Ascending aorta (tissue), 2 donors: ENCODE measurements at regions not wholly inside any gene's neighbourhood (a gene's known extent, or its start where the extent isn't known, plus 50 kb on each side); places are given as distances from the start of the nearest gene placed in this dataset.

Source experiments
- DNase-seq, 2 donors: peaks; one replicate each; pipeline ENCODE4 v3.0.0-alpha.2; 2019; ENCODE audit warnings: low spot score in 2 of 2
- H3K27ac ChIP-seq, 2 donors: fragments of 200-600 bp; sonication (generic); one replicate each; pipeline ENCODE4 v1.5.1; 2016 to 2017; ENCODE audit warnings: mild to moderate bottlenecking in 1 of 2
- H3K27me3 ChIP-seq: fragments of 200-600 bp; sonication (generic); one replicate; pipeline ENCODE4 v1.5.1; 2017
- H3K36me3 ChIP-seq, 2 donors: fragments of 200-600 bp; sonication (generic); one replicate each; pipeline ENCODE4 v1.5.1; 2016
- H3K4me1 ChIP-seq, 2 donors: fragments of 200-600 bp; sonication (generic); one replicate each; pipeline ENCODE4 v1.5.1; 2016 to 2017; ENCODE audit warnings: mild to moderate bottlenecking in 1 of 2
- H3K4me3 ChIP-seq, 2 donors: fragments of 200-600 bp; sonication (generic); one replicate each; pipeline ENCODE4 v1.5.1; 2016 to 2017; ENCODE audit warnings: mild to moderate bottlenecking in 1 of 2
- H3K9me3 ChIP-seq, 2 donors: fragments of 200-600 bp; sonication (generic); one replicate each; pipeline ENCODE4 v1.5.1; 2016
- CTCF ChIP-seq, 3 experiments: fragments of 200-600 bp in 2 of 3; fragments of 450-650 bp in 1 of 3; sonication (generic) in 2 of 3; IDR thresholded peaks; one replicate each; pipeline ENCODE4 v1.5.1; 2016 to 2019; ENCODE audit warnings: antibody characterized with exemption in 3 of 3, mild to moderate bottlenecking in 1 of 3, moderate library complexity in 1 of 3
- intact Hi-C: fragments of 100-400 bp; cut with DNase I; formaldehyde crosslinking; loops from one replicate; pipeline ENCODE4 v1.15.1; 2023

- Histone ChIP-seq H3K27ac (no peak overlapping the region), H3K4me3 (no peak overlapping the region), H3K27me3 (no peaks in the 10 kb centered on the region), H3K4me1 (no peaks in the 10 kb centered on the region), H3K36me3 (no peaks in the 10 kb centered on the region), H3K9me3 (no peaks in the 10 kb centered on the region)
- DNase-seq = no peak
- intact Hi-C loops = no loop called here
- no peak for TF ChIP-seq CTCF (IDR thresholded peaks at IDR 0.05)
These were observed 105.2 kb upstream of the PRPS1L1 start for GRCh38 chr7:18132811-18133210.

- intact Hi-C loops = no loop called here
- TF ChIP-seq CTCF (IDR thresholded peaks at IDR 0.05) = no peak
These were observed 106.3 kb upstream of the PRPS1L1 start for GRCh38 chr7:18133921-18134320.

GRCh38 chr7:18140943-18141342 is 113.3 kb upstream of the PRPS1L1 start:
- Histone ChIP-seq H3K9me3 (no peaks in the 10 kb centered on the region), H3K27me3 (no peaks in the 10 kb centered on the region), H3K4me1 (no peaks in the 10 kb centered on the region), H3K36me3 (no peaks in the 10 kb centered on the region), H3K27ac (no peak overlapping the region), H3K4me3 (no peak overlapping the region)
- no peak for DNase-seq
- intact Hi-C loops = no loop called here
- TF ChIP-seq CTCF (IDR thresholded peaks at IDR 0.05) = no peak

More at GRCh38 chr7:18133921-18134320, 106.3 kb upstream of the PRPS1L1 start:
- no peaks in the 10 kb centered on the region for H3K9me3 ChIP-seq
- no peaks in the 10 kb centered on the region for H3K4me1 ChIP-seq
- H3K27ac ChIP-seq = no peak overlapping the region
- no peaks in the 10 kb centered on the region for H3K27me3 ChIP-seq
- no peak overlapping the region for H3K4me3 ChIP-seq
- no peaks in the 10 kb centered on the region for H3K36me3 ChIP-seq
- DNase-seq = no peak

- no peak overlapping the region for H3K27ac ChIP-seq
- intact Hi-C loops = no loop called here
- no peak overlapping the region for H3K4me3 ChIP-seq
- no peak for TF ChIP-seq CTCF (IDR thresholded peaks at IDR 0.05)
- DNase-seq = no peak
- no peaks in the 10 kb centered on the region for H3K9me3 ChIP-seq
- no peaks in the 10 kb centered on the region for H3K4me1 ChIP-seq
- H3K36me3 ChIP-seq = no peaks in the 10 kb centered on the region
- no peaks in the 10 kb centered on the region for H3K27me3 ChIP-seq
These were observed 116.5 kb upstream of the PRPS1L1 start for GRCh38 chr7:18144166-18144565.

- no peak for TF ChIP-seq CTCF (IDR thresholded peaks at IDR 0.05)
- Histone ChIP-seq H3K27ac (no peak overlapping the region), H3K4me3 (no peak overlapping the region), H3K27me3 (no peaks in the 10 kb centered on the region), H3K9me3 (no peaks in the 10 kb centered on the region), H3K36me3 (no peaks in the 10 kb centered on the region), H3K4me1 (no peaks in the 10 kb centered on the region)
- no peak for DNase-seq
- intact Hi-C loops = no loop called here
These were observed 117.5 kb upstream of the PRPS1L1 start for GRCh38 chr7:18145160-18145559.

GRCh38 chr7:18151422-18151821 is 123.8 kb upstream of the PRPS1L1 start:
- Histone ChIP-seq H3K36me3 (no peaks in the 10 kb centered on the region), H3K4me1 (no peaks in the 10 kb centered on the region), H3K27me3 (no peaks in the 10 kb centered on the region), H3K9me3 (no peaks in the 10 kb centered on the region), H3K4me3 (no peak overlapping the region), H3K27ac (no peak overlapping the region)
- DNase-seq = no peak
- intact Hi-C loops = no loop called here
- no peak for TF ChIP-seq CTCF (IDR thresholded peaks at IDR 0.05)
